ENCODE measurements at regions not wholly inside any gene's neighbourhood (a gene's known extent, or its start where the extent isn't known, plus 50 kb on each side); places are given as distances from the start of the nearest gene placed in this dataset.
"Not testable (repeated sequence)": the region's sequence is repeated elsewhere in the genome, so short reads cannot be mapped to it uniquely, and the experiment has no call there.

- no peak for DNase-seq (ENCODE audit: low spot score)
Measured at GRCh38 chr7:68756986-68757495, 841.2 kb upstream of the AUTS2 start.

DNA sequence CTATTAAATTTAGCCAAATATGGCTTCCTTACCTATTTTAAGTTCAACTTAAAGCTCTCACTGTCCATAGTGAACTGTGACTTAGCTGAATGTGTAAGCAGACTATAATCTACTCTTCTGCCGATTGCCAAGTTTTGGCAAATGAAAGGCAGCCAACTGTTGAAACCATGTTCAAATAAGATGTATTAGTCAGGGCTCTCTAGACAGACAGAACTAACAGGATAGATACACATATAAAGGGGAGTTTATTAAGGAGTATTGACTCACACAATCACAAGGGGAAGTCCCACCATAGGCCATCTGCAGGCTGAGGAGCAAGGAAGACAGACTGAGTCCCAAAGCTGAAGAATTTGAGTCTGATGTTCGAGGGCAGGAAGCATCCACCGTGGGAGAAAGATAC, 837.7 kb upstream of the AUTS2 start:
- DNase-seq (ENCODE audit: low spot score), result no peak

DNA sequence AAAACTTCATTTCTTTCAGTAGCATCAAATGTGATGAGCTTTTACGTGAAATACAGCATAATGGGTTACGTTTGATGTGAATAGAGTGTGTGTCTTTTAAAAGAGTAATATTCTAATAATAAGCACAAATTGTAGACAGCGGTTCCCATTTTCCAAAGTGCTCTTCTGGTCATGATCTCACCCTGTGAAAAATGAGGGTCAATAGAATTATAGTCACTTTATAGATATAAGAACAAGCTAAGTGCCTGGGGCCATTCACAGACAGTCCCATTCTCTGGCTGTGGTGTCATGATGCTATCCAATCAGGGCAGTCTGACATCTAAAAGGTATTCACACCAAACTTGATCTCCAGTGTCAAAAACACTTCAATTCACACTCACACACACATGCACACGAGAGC, 830.8 kb upstream of the AUTS2 start:
- no peak for DNase-seq (ENCODE audit: low spot score)

DNA sequence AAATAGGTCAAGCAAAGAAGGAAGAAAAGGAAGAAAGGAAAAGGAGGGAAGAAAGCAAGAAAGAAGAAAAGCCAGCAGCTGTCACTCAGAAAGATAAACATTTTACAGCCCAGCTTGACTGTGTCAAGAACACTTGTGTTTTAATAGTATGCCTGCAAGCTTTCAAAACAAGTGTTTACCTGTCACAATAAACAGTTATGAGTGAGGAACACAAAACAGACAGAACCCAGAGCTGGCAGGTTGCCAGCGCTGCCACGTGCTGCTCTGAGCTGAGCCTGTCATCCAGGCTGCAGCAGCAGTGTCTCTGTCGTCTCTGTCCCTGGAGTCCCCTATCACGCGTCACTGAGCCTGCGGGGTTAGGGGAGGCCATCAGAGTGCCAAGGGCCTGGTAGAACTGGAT, 827.6 kb upstream of the AUTS2 start:
- DNase-seq (ENCODE audit: low spot score), result peak; percentile 27

GRCh38 chr7:68776326-68776725, 821.9 kb upstream of the AUTS2 start:
- DNase-seq (ENCODE audit: low spot score), result peak; percentile 65

GRCh38 chr7:68783684-68784083, 814.6 kb upstream of the AUTS2 start:
- no peak for DNase-seq (ENCODE audit: low spot score)

DNA sequence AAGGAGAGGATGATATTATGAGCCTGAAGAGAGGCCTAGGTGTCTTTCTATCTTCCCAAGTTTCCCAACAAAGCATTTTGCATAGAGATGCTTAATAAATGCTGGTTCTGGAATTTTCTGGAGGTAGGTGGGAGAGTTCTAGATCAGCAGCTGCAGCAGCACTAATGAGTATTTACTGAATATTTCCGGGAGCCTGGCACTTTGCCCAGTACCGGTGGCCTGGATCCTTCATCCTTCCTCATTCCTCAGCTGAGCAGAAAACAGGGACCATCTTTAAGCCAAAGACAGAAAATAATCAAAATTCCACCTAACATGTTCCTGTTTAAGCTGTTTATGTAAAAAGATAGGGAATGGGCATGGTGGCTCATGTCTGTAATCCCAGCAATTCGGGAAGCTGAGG, 813.2 kb upstream of the AUTS2 start:
- no peak for DNase-seq (ENCODE audit: low spot score)

DNA sequence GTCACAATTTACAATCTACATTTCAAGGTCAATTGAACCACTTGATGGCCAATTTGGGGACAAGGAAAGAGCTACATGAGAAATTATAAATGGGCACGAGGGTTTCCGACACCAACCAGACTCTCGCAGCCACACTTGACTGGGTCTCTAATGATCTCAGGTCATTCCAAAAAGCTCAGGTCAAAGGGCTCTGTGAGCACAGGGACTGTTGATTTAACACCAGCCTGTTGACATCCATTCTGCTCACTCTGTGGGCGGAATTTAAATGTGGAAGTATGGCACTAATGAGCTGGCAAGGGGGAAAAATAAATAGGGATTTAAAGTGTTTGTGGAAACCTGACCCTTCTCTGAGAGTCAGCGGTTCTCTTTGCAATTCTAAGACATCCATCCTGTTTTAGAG, 810.7 kb upstream of the AUTS2 start:
- no peak for DNase-seq (ENCODE audit: low spot score)

DNA sequence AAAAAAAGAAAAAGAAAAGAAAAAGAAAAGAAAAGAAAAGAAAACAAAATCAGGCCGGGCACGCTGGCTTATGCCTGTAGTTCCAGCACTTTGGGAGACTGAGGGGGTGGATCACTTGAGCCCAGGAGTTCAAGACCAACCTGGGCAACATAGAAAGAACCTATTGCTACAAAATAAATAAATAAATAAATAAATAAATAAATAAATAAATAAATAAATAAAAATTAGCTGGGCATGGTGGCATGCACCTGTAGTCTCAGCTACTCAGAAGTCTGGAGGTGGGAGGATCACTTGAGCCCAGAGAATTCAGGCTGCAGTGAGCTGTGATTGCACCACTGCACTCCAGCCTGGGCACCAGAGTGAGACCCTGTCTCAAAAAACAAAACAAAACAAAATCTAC, 809.7 kb upstream of the AUTS2 start:
- DNase-seq (ENCODE audit: low spot score), result not testable (repeated sequence)

- no peak for DNase-seq (ENCODE audit: low spot score)
Measured at GRCh38 chr7:68789597-68789996, 808.7 kb upstream of the AUTS2 start.

GRCh38 chr7:68792351-68792750, 805.9 kb upstream of the AUTS2 start:
- no peak for DNase-seq (ENCODE audit: low spot score)

DNA sequence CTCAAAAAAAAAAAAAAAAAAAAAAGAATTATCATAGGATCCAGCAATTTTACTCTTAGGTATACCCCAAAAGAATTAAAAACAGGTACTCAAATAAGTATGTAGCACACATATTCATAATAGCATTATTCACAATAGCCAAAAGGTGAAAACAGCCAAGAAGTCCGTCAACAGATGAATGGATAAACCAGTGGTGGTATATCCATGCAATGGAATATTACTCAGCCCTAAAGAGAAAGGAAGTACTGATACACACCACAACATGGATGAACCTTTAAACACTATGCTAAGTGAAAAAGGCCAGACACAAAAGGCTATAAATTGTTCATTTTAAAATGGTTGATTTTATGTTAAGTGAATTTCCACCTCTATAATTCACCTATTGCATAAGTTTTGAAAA, 804.8 kb upstream of the AUTS2 start:
- DNase-seq (ENCODE audit: low spot score), result no peak

GRCh38 chr7:68800316-68800715, 798.0 kb upstream of the AUTS2 start:
- no peak for DNase-seq (ENCODE audit: low spot score)

DNA sequence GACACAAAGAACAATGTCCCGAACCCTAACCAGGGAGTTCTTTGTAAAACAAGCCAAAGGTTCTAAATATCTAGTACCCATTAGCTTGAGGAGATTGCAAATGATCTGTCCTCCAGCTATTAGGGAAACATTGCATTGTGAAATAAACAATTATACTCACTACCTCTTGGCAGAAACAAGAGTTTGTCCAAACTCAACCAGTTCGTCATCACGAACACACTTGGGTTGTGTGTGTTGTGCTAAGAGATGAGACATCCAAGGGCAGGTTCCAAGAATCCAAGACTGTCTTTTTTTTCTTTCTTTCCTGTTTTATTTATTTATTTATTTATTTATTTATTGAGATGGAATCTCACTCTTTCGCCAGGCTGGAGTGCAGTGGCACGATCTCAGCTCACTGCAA, 793.1 kb upstream of the AUTS2 start:
- DNase-seq (ENCODE audit: low spot score), result peak; percentile 11

DNA sequence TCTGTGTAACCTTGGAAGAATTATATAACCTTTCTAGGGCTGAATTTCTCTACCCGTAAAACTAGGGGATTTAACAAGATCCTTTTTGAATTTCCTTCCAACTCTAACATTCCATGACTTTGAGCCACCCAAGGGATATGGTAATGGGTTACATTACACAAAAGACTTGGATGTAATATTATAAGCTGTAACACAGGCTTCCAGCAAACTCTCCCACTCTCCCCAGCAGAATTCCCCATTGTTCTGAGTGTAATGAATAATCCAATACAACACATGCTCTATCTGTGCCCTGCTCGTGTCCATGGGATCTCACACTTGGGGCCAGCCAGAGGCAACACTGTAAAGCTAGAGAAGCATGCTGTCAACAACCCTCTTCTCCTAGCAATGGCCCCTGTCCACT, 790.6 kb upstream of the AUTS2 start:
- no peak for DNase-seq (ENCODE audit: low spot score)

DNA sequence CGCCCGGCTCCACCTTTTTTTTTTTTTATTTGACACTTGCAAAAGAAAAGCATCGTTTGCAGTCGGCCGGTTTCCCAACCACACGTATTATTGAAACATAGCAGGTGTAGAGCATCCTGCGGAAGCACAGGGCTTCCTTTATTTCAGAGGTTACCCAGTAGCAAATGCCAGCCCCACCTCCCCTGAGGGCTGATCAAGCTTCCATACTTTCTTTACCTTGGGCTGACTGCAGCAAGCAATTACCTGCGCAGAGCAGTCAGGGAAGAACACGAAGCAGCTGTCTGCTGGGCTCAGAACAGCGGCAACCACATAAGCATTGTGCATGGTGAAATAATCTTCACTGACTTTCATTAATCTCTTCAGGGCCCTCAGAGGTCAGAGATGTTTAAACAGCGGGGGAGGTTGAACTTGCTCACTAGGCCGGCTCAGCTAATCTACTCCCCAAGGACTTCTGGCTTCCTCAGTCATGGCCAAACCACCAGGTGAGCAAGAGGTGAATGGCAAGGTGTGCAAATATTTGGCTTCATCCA, 784.7 kb upstream of the AUTS2 start:
- DNase-seq (ENCODE audit: low spot score), result no peak

- DNase-seq (ENCODE audit: low spot score), result no peak
Measured at GRCh38 chr7:68816491-68816890, 781.8 kb upstream of the AUTS2 start.

DNA sequence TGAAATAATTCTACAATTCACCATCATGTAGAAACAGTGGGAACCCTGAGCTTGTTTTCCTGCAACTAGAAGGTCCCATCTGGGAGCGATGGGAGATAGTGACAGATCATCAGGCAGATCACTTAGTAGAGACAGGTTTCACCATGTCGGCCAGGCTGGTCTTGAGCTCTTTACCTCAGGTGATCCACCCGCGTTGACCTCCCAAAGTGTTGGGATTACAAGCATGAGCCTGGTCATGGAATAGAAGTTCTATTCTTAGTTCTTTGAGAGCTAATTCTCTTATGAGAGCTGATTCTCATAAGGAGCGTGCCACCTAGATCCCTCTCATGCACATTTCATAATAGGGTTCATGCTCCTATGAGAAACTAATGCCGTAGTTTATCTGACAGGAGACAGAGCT, 778.0 kb upstream of the AUTS2 start:
- no peak for DNase-seq (ENCODE audit: low spot score)

DNA sequence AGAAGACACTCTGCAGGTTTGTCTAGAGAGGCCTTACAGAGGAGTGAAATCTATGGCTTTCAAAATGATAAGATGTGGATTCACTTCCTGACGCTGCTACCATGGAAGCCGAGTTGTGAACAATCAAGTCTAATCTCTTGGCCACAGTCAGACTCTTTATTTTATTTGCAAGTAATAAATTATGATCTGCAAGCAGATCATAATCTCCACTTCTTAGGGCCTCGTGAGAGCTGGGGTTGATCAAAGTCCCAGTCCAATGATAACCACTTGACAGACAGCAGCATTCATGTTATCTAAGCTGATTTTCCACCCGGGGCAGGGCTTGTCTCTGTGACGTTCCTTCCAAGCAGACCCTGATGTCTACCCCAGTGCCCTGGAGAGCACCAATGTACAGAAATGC, 776.4 kb upstream of the AUTS2 start:
- no peak for DNase-seq (ENCODE audit: low spot score)

DNA sequence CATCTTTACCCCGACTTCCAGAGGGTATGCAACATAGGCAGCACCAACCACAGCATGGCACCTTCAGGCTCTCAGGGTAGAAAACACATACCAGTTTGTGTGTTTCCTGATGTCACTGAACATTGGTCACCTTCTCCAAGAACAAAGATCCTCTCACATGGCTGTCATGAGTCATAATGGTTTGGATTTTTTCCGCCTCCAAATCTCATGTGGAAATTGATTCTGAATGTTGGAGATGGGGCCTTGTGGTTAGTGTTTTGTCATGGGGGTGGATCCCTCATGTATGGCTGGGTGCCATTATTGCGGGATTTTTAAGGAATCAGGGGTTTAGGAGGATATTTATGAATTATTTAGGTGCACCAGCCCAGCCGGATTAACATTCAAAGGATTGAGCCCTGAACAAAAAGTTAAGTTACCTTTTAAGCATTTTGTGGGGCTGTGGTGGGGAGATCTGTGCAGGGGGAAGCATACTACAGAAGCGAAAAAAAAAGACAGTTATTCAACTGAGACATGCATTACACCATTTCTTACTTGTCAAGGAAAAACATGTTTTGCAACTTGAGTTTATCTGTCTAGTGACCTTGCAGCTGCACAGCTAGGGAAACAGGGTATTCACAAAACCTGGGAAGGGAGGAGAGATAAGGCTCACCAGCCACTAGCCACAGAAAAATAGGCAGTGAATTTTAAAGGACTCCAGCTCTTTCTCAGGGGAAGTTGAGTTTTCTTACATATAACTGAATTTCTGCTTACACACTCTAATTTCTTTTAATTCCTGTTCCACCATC, 774.1 kb upstream of the AUTS2 start:
- no peak for DNase-seq (ENCODE audit: low spot score)

GRCh38 chr7:68828575-68828974, 769.7 kb upstream of the AUTS2 start:
- no peak for DNase-seq (ENCODE audit: low spot score)

- no peak for DNase-seq (ENCODE audit: low spot score)
Measured at GRCh38 chr7:68833422-68833821, 764.9 kb upstream of the AUTS2 start.

DNA sequence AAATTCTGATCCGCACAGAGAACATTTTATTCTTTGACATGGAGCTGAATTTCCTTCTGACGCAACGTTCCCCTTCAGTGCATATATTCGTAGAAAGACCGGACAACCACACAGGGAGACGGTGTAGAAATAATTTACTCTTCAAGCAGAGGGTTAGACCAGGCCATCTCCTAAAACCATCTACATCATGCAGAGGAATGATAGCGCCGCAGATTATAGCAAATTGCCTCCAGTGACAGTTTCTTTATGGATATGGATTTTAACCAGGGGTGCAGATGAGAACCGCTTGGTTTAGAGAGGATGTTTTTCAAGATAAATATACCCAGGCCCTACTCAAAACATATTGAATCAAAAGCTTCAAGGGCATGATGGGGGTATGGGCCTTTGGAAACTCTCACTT, 759.3 kb upstream of the AUTS2 start:
- no peak for DNase-seq (ENCODE audit: low spot score)

- peak; percentile 18 for DNase-seq (ENCODE audit: low spot score)
Measured at GRCh38 chr7:68840991-68841390, 757.3 kb upstream of the AUTS2 start.
